Mesothelial cell of epicardium (in vitro differentiated cells): ENCODE measurements at regions not wholly inside any gene's neighbourhood (a gene's known extent, or its start where the extent isn't known, plus 50 kb on each side); places are given as distances from the start of the nearest gene placed in this dataset.

Experiments used
- DNase-seq, 2 experiments: peaks; one replicate each; pipeline ENCODE4 v3.0.0; 2021; ENCODE audit warnings: low spot score in 2 of 2; ENCODE audit not compliant: unreplicated experiment in 2 of 2
- H3K27ac Mint-ChIP-seq: 2 replicates; pipeline ENCODE4 v1.8.0; 2021; ENCODE audit warnings: mixed read lengths
- H3K27me3 Mint-ChIP-seq: 2 replicates; pipeline ENCODE4 v1.8.0; 2021; ENCODE audit warnings: low read depth, mixed read lengths
- H3K36me3 Mint-ChIP-seq: 2 replicates; pipeline ENCODE4 v1.8.0; 2021; ENCODE audit warnings: mixed read lengths
- H3K4me1 Mint-ChIP-seq: 2 replicates; pipeline ENCODE4 v1.8.0; 2021; ENCODE audit warnings: mixed read lengths
- H3K4me3 Mint-ChIP-seq: 2 replicates; pipeline ENCODE4 v1.8.0; 2021; ENCODE audit warnings: mild to moderate bottlenecking, moderate library complexity, mixed read lengths
- H3K9me3 Mint-ChIP-seq: 2 replicates; pipeline ENCODE4 v1.8.0; 2021; ENCODE audit warnings: mixed read lengths
- TF ChIP-seq, protein P1 (sequence below): fragments of 200-600 bp; sonication (generic); IDR thresholded peaks from one replicate; pipeline ENCODE4 v1.5.0; 2021; ENCODE audit warnings: antibody characterized with exemption; ENCODE audit not compliant: unreplicated experiment

GRCh38 chr4:185955151-185955770 is 113.7 kb upstream of the TLR3 start:
- peaks cover 4% of the 10 kb centered on the region for H3K36me3 Mint-ChIP-seq
- peak overlapping the region; percentile 10 for H3K27ac Mint-ChIP-seq
- TF ChIP-seq, protein P1, sequence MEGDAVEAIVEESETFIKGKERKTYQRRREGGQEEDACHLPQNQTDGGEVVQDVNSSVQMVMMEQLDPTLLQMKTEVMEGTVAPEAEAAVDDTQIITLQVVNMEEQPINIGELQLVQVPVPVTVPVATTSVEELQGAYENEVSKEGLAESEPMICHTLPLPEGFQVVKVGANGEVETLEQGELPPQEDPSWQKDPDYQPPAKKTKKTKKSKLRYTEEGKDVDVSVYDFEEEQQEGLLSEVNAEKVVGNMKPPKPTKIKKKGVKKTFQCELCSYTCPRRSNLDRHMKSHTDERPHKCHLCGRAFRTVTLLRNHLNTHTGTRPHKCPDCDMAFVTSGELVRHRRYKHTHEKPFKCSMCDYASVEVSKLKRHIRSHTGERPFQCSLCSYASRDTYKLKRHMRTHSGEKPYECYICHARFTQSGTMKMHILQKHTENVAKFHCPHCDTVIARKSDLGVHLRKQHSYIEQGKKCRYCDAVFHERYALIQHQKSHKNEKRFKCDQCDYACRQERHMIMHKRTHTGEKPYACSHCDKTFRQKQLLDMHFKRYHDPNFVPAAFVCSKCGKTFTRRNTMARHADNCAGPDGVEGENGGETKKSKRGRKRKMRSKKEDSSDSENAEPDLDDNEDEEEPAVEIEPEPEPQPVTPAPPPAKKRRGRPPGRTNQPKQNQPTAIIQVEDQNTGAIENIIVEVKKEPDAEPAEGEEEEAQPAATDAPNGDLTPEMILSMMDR = no peak
- peaks cover 40% of the 10 kb centered on the region for H3K4me1 Mint-ChIP-seq
- peaks cover 9% of the 10 kb centered on the region for H3K9me3 Mint-ChIP-seq
- H3K4me3 Mint-ChIP-seq = no peak overlapping the region
- H3K27me3 Mint-ChIP-seq = peaks cover 6% of the 10 kb centered on the region
- no peak for DNase-seq

- peaks cover 6% of the 10 kb centered on the region for H3K27me3 Mint-ChIP-seq
- peak overlapping the region; percentile 8 for H3K4me3 Mint-ChIP-seq
- TF ChIP-seq, protein P1 = no peak
- peaks cover 35% of the 10 kb centered on the region for H3K4me1 Mint-ChIP-seq
- no peak overlapping the region for H3K27ac Mint-ChIP-seq
- DNase-seq = no peak
- peaks cover 15% of the 10 kb centered on the region for H3K9me3 Mint-ChIP-seq
- peaks cover 4% of the 10 kb centered on the region for H3K36me3 Mint-ChIP-seq
These were observed 113.0 kb upstream of the TLR3 start for GRCh38 chr4:185955826-185956543.

DNA sequence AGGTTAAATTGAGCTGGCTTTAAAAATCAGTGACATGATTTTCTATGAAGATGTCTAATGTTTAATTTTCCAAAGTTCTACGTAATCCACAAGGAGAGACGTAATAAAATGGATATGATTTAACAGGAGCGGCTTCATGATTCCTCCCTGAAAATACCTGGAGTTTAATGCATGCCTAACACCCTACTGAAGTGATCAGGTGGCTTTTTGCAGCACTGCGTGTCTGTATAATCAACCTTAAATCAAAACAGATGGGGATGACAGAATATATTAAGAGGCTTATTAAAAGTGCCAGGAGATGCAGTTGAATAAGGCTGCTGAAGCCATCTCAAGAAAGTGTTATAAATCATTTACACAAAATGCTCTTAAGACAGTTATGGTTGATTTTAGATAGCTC is 112.4 kb upstream of the TLR3 start:
- Mint-ChIP-seq H3K27ac (no peak overlapping the region), H3K4me1 (peaks cover 30% of the 10 kb centered on the region), H3K4me3 (no peak overlapping the region), H3K27me3 (peaks cover 6% of the 10 kb centered on the region), H3K9me3 (peaks cover 19% of the 10 kb centered on the region), H3K36me3 (peaks cover 4% of the 10 kb centered on the region)
- DNase-seq = no peak
- TF ChIP-seq, protein P1 = no peak

- Mint-ChIP-seq H3K27ac (no peak overlapping the region), H3K4me3 (no peak overlapping the region), H3K27me3 (peaks cover 6% of the 10 kb centered on the region), H3K9me3 (peaks cover 19% of the 10 kb centered on the region), H3K36me3 (peaks cover 4% of the 10 kb centered on the region), H3K4me1 (peaks cover 23% of the 10 kb centered on the region)
- TF ChIP-seq, protein P1 = no peak
- DNase-seq = no peak
These were observed 110.7 kb upstream of the TLR3 start for GRCh38 chr4:185958094-185958747.

DNA sequence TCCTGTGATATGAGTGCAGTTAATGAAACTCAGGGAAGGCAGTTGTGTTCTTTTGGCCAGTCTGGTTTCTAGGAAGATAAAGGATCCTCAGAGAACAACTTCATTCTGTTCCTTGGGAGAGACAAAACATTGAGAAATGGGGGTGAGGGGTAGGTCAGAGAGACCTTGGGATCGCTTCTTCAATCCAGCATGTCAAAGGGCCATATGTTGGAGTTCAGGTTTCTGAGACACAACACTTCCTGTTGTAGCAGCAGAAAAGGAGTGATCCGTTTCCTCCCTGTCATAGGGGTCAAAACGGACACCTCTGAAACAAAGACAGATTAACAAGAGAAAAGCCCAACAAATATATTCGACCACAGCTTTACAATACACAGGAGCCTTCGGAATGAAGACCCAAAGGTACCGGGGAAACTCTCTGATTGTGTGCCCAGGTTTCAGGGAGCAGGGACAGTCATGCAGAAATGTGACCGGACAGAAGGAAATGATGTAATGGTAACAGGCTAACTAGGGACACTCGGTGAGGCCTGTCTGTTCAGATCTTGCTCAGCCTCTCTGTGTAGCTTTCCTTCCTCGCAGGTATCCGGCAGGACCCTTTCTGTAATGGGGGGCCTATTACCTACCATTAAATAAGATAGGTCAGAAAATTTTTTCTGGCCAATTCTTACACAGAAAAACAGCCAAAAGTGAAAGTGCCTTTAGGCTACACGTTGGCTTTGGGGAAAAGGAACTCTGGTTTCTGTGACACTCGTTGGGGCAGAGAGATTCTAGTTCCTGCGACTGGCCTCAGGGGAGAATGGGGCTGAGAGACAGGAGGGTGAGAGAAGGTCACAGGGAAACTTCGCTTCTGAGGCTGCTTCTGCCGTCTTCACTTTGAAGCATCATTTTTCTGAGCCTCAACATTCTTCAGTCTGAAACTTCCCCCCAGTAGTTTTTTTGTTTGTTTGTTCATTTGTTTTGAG is 103.3 kb upstream of the TLR3 start:
- peaks cover 12% of the 10 kb centered on the region for H3K9me3 Mint-ChIP-seq
- H3K27me3 Mint-ChIP-seq = no peaks in the 10 kb centered on the region
- H3K27ac Mint-ChIP-seq = no peak overlapping the region
- no peak for DNase-seq
- H3K4me3 Mint-ChIP-seq = no peak overlapping the region
- H3K36me3 Mint-ChIP-seq = no peaks in the 10 kb centered on the region
- TF ChIP-seq, protein P1 = no peak
- peaks cover 18% of the 10 kb centered on the region for H3K4me1 Mint-ChIP-seq
